Esophagus squamous epithelium (tissue), 4 donors: ENCODE measurements at regions not wholly inside any gene's neighbourhood (a gene's known extent, or its start where the extent isn't known, plus 50 kb on each side); places are given as distances from the start of the nearest gene placed in this dataset.
"Not testable (repeated sequence)": the region's sequence is repeated elsewhere in the genome, so short reads cannot be mapped to it uniquely, and the experiment has no call there.

Experiments
- CTCF ChIP-seq, 6 experiments: fragments of 450-650 bp in 4 of 6; fragments of 200-600 bp in 2 of 6; sonication (generic) in 2 of 6; IDR thresholded peaks; one replicate each; pipeline ENCODE4 v1.5.1; 2016 to 2019; ENCODE audit warnings: antibody characterized with exemption in 6 of 6, mild to moderate bottlenecking in 4 of 6, moderate library complexity in 4 of 6
- POLR2A ChIP-seq, 4 donors: fragments of 450-650 bp; IDR thresholded peaks; one replicate each; pipeline ENCODE4 v1.6.1; 2017; ENCODE audit warnings: antibody characterized with exemption in 4 of 4, mild to moderate bottlenecking in 4 of 4, moderate library complexity in 3 of 4

- TF ChIP-seq POLR2A, CTCF (IDR thresholded peaks at IDR 0.05): not testable (repeated sequence)
Observed at GRCh38 chr17:20698463-20699206, 119.1 kb downstream of the CDRT15L2 start.
